Stimulated activated CD4-positive, alpha-beta T cell treated with anti-CD3 and anti-CD28 coated beads, TNF-alpha, amount 100 ng/mL, for 24 hours (primary cell): ENCODE measurements at regions not wholly inside any gene's neighbourhood (a gene's known extent, or its start where the extent isn't known, plus 50 kb on each side); places are given as distances from the start of the nearest gene placed in this dataset.

ENCODE experiments used
- DNase-seq, 3 experiments: peaks; one replicate each; pipeline ENCODE4 v3.0.0-alpha.2; 2020; ENCODE audit warnings: low read depth in 3 of 3

DNA sequence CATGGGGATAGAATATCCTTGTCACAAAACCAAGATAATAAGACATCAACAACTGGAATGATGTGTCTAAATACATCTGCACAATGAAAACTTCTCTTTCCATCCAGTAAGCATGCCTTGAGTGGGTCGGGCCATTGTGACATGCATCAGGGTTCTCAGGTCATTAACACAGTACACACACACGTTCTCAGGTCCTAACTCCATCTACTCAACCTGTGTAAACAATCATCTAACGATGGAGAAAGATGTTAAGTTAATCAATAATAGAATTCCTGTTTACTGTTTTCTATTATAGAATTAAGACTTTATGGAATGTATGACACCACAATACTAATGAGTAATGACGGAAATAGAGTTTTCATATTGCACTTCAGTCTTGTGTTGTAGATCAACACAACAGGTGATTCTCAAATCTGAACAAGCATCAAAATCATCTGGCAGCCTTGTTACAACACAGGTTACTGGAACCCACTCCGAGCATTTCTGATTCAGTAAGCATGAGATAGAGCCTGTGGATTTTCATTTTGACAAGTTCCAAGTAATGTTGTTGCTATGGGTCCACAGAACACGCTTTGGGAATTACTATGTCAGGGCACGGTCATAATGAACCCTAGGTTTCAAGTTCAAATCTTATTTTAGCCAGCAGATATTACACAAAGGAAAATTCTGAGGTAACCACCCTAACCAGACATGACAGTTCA, 315.8 kb upstream of the TEX13C start:
- no peak for DNase-seq

- no peak for DNase-seq
Observed at GRCh38 chrX:125004799-125005198, 314.9 kb upstream of the TEX13C start.

DNA sequence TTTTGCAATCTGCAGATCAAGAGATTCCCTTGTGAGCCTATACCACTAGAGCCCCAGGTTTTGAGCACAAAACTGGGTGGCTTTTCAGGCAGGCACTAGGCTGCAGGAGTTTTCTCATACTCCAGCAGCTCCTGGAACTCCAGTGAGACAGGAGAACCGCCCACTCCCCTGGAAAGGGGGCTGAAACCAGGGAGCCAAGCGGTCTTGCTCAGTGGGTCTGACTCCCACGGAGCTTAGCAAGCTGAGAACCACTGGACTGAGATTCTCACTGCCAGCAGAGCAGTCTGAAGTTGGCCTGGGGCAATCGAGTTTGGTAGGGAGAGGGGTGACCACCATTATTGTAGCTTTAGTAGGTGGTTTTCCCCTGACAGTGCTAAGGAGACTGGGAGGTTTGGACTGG, 313.8 kb upstream of the TEX13C start:
- no peak for DNase-seq

- DNase-seq, result no peak
Observed at GRCh38 chrX:125006704-125007103, 313.0 kb upstream of the TEX13C start.

DNA sequence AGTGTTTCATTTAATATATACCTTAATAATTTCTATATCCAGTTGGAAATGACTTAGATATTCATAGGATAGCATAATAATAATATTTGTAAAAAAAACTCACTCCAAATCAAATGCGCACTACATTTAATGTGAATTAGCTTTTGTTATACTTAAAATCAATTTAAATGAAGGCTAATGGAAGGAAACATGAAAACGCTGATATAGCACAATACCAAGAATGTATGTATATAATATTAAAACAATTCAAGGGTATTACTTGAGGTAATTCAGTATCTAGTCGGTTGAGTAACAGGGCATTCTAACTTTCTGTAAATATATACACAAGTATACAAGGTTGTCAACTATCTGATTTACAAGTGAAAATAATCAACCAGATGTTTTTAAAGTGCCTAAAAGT, 307.1 kb upstream of the TEX13C start:
- DNase-seq, result no peak

GRCh38 chrX:125029131-125029530, 290.5 kb upstream of the TEX13C start:
- DNase-seq, result no peak
